OCI-LY3 (cell line): ENCODE measurements at regions not wholly inside any gene's neighbourhood (a gene's known extent, or its start where the extent isn't known, plus 50 kb on each side); places are given as distances from the start of the nearest gene placed in this dataset.

Experiments used
- H2AFZ ChIP-seq: fragments of 200-600, 300-600 bp; shearing (Covaris generic); 2 replicates; pipeline ENCODE4 v1.6.0; 2014; ENCODE audit warnings: antibody characterized with exemption, low read depth, low read length
- H3K27ac ChIP-seq: fragments of 200-600, 300-600 bp; sonication (generic); 2 replicates; pipeline ENCODE4 v1.5.1; 2014; ENCODE audit warnings: mild to moderate bottlenecking, low read length, moderate library complexity, mixed read lengths
- H3K27me3 ChIP-seq: fragments of 200-600, 300-600 bp; sonication (generic); 2 replicates; pipeline ENCODE4 v1.6.1; 2014; ENCODE audit warnings: low read depth, low read length, mixed read lengths
- H3K36me3 ChIP-seq: fragments of 200-600, 300-600 bp; sonication (generic); replicated peaks from 2 replicates; pipeline ENCODE3; 2014; ENCODE audit warnings: low read depth, low read length, mixed read lengths
- H3K4me1 ChIP-seq: fragments of 300-600, 200-600 bp; sonication (generic); 2 replicates; pipeline ENCODE4 v1.6.1; 2014; ENCODE audit warnings: low read length, mixed read lengths
- H3K4me2 ChIP-seq: fragments of 200-600, 300-600 bp; sonication (generic); 2 replicates; pipeline ENCODE4 v1.6.1; 2014; ENCODE audit warnings: low read length, mixed read lengths
- H3K4me3 ChIP-seq: fragments of 300-600, 200-600 bp; sonication (generic); 2 replicates; pipeline ENCODE4 v1.5.1; 2014; ENCODE audit warnings: antibody characterized with exemption, mild to moderate bottlenecking, low read length, moderate library complexity
- H3K79me2 ChIP-seq: fragments of 300-600, 200-600 bp; shearing (Covaris generic); 2 replicates; pipeline ENCODE4 v1.6.1; 2014; ENCODE audit warnings: mild to moderate bottlenecking, low read length, mixed read lengths
- H3K9ac ChIP-seq: fragments of 300-600, 200-600 bp; shearing (Covaris generic); 2 replicates; pipeline ENCODE4 v1.6.0; 2014; ENCODE audit warnings: mild to moderate bottlenecking, low read length, moderate library complexity
- H3K9me3 ChIP-seq: fragments of 200-600, 300-600 bp; shearing (Covaris generic); 2 replicates; pipeline ENCODE4 v1.6.1; 2014; ENCODE audit warnings: low read length, mixed read lengths; ENCODE audit not compliant: insufficient read depth
- H4K20me1 ChIP-seq: fragments of 200-600, 300-600 bp; sonication (generic); 2 replicates; pipeline ENCODE4 v1.6.1; 2016; ENCODE audit warnings: low read length, mixed read lengths; ENCODE audit not compliant: insufficient read depth
- EZH2phosphoT487 ChIP-seq: fragments of 200-600 bp; shearing (Covaris generic); IDR thresholded peaks from 2 replicates; pipeline ENCODE4 v1.6.1; 2018; ENCODE audit warnings: antibody characterized with exemption, mixed run types, low read depth
- TF ChIP-seq, protein P1 (sequence below): fragments of 200-600, 300-600 bp; sonication (generic); IDR thresholded peaks from 2 replicates; pipeline ENCODE4 v1.5.1; 2014; ENCODE audit warnings: antibody characterized with exemption, low read length, low read depth

- H3K9me3 ChIP-seq, result no peaks in the 10 kb centered on the region
- no peaks in the 10 kb centered on the region for H4K20me1 ChIP-seq
- no peaks in the 10 kb centered on the region for H3K27me3 ChIP-seq
- no peaks in the 10 kb centered on the region for H3K4me1 ChIP-seq
- H3K9ac ChIP-seq, result no peak overlapping the region
- no peak overlapping the region for H3K4me3 ChIP-seq
- no peak overlapping the region for H2AFZ ChIP-seq
- TF ChIP-seq, protein P1, sequence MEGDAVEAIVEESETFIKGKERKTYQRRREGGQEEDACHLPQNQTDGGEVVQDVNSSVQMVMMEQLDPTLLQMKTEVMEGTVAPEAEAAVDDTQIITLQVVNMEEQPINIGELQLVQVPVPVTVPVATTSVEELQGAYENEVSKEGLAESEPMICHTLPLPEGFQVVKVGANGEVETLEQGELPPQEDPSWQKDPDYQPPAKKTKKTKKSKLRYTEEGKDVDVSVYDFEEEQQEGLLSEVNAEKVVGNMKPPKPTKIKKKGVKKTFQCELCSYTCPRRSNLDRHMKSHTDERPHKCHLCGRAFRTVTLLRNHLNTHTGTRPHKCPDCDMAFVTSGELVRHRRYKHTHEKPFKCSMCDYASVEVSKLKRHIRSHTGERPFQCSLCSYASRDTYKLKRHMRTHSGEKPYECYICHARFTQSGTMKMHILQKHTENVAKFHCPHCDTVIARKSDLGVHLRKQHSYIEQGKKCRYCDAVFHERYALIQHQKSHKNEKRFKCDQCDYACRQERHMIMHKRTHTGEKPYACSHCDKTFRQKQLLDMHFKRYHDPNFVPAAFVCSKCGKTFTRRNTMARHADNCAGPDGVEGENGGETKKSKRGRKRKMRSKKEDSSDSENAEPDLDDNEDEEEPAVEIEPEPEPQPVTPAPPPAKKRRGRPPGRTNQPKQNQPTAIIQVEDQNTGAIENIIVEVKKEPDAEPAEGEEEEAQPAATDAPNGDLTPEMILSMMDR, result no peak
- no peak for TF ChIP-seq EZH2phosphoT487
- no peak overlapping the region for H3K27ac ChIP-seq
- H3K4me2 ChIP-seq, result no peak overlapping the region
- no peaks in the 10 kb centered on the region for H3K79me2 ChIP-seq
- H3K36me3 ChIP-seq, result no peaks in the 10 kb centered on the region
These were observed 143.1 kb upstream of the SMAD1 start for GRCh38 chr4:145338568-145338967.

GRCh38 chr4:145337391-145337790, 144.3 kb upstream of the SMAD1 start:
- no peaks in the 10 kb centered on the region for H3K9me3 ChIP-seq
- TF ChIP-seq EZH2phosphoT487, result no peak
- TF ChIP-seq, protein P1, result no peak
- H3K36me3 ChIP-seq, result no peaks in the 10 kb centered on the region
- no peak overlapping the region for H2AFZ ChIP-seq
- no peaks in the 10 kb centered on the region for H3K79me2 ChIP-seq
- no peak overlapping the region for H3K9ac ChIP-seq
- no peaks in the 10 kb centered on the region for H3K4me1 ChIP-seq
- H3K4me2 ChIP-seq, result no peak overlapping the region
- no peaks in the 10 kb centered on the region for H3K27me3 ChIP-seq
- H3K27ac ChIP-seq, result no peak overlapping the region
- no peak overlapping the region for H3K4me3 ChIP-seq
- no peaks in the 10 kb centered on the region for H4K20me1 ChIP-seq

DNA sequence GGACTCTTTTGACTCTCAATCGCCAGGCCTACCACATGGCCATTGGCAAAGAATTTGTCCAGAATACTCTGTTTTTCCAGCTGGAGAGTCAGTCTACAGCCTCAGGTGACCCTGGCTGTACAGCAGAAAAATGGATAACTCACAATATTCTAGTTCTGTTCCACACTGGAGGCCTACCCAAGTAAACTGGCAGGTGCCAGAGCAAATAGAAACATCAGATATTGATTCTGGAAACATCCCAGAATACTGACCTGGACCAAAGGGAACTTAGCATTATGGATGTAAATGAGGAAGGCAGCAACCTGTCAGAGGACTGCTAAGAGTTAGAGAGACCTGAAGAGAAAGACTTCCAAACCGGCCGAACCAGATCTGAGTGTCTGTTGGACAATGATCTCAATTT, 147.9 kb upstream of the SMAD1 start:
- Histone ChIP-seq H4K20me1 (no peaks in the 10 kb centered on the region), H3K4me3 (no peak overlapping the region), H2AFZ (no peak overlapping the region), H3K36me3 (no peaks in the 10 kb centered on the region), H3K27ac (no peak overlapping the region), H3K4me2 (no peak overlapping the region), H3K79me2 (no peaks in the 10 kb centered on the region), H3K9ac (no peak overlapping the region), H3K4me1 (no peaks in the 10 kb centered on the region), H3K9me3 (no peaks in the 10 kb centered on the region), H3K27me3 (peaks cover 1% of the 10 kb centered on the region)
- TF ChIP-seq, protein P1, result no peak
- TF ChIP-seq EZH2phosphoT487, result no peak

DNA sequence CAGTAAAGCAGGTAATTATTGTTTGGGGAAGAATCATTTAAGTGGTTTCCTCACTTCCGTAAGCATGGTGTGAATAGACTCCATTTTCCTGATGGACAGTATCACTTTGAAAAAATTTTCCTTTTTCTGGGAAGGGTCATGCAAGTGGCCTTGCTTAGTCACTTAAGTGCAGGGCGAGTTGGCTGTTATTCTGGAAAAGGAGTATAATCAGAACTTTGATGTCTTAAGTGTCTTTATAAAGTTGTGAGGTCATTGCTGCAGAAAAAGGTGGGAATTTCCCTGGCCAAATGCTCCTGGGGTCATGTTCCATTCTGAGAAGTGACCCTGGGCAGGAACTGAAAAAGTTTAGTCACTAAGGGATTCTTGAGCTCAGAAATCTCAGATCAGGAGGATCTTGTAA, 146.1 kb upstream of the OTUD4 start:
- Histone ChIP-seq H3K9me3 (no peaks in the 10 kb centered on the region), H3K27ac (no peak overlapping the region), H3K27me3 (peaks cover 14% of the 10 kb centered on the region), H3K4me1 (no peaks in the 10 kb centered on the region), H3K79me2 (no peaks in the 10 kb centered on the region), H3K4me2 (no peak overlapping the region), H3K36me3 (no peaks in the 10 kb centered on the region), H2AFZ (no peak overlapping the region), H3K4me3 (no peak overlapping the region), H3K9ac (no peak overlapping the region), H4K20me1 (no peaks in the 10 kb centered on the region)
- no peak for TF ChIP-seq EZH2phosphoT487
- TF ChIP-seq, protein P1, result no peak
